Astrocyte of the cerebellum (primary cell): ENCODE measurements at regions not wholly inside any gene's neighbourhood (a gene's known extent, or its start where the extent isn't known, plus 50 kb on each side); places are given as distances from the start of the nearest gene placed in this dataset.
A peak's percentile ranks its signal among the peaks of the same experiment; 100 is the strongest.

Experiments used
- DNase-seq: peaks from one replicate; pipeline ENCODE4 v3.0.0-alpha.2; 2011; ENCODE audit warnings: low read depth
- H3K4me3 ChIP-seq: 2 replicates; pipeline ENCODE4 v1.5.1; 2011; ENCODE audit warnings: mild to moderate bottlenecking, low read depth, low read length, moderate library complexity
- CTCF ChIP-seq: IDR thresholded peaks from 2 replicates; pipeline ENCODE4 v1.5.1; 2012; ENCODE audit warnings: low read length, low read depth, moderate library complexity, mild to moderate bottlenecking; ENCODE audit errors: missing control alignments
- in situ Hi-C: cut with HindIII; loops from 2 replicates; pipeline ENCODE4 v1.10.0; 2017; ENCODE audit warnings: low sequenced_read_pairs

DNA sequence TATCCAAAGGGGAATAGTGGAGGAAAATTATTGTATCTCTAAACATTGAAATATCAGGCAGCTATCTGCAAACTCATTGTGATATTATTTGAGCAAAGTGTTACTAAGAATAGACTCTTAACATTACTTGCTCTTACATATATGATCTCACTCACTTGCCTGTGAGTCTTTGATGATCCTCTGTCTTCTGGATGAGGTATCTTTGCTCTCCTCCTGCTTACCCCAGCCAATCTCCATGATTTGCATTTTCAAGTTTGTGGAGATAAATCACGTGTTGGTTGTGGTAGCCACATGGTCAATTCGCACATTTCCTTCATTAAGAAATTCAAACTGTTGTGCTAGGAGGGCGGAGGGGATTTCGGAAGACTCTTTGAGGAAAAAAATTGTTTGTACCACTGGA lies 169.9 kb upstream of the S100G start:
- in situ Hi-C loops = no loop called here
- H3K4me3 ChIP-seq = no peak overlapping the region
- no peak for TF ChIP-seq CTCF
- no peak for DNase-seq

GRCh38 chrX:16484338-16484737 lies 165.6 kb upstream of the S100G start:
- TF ChIP-seq CTCF = no peak
- H3K4me3 ChIP-seq = no peak overlapping the region
- peak; percentile 79 for DNase-seq
- in situ Hi-C loops = no loop called here

DNA sequence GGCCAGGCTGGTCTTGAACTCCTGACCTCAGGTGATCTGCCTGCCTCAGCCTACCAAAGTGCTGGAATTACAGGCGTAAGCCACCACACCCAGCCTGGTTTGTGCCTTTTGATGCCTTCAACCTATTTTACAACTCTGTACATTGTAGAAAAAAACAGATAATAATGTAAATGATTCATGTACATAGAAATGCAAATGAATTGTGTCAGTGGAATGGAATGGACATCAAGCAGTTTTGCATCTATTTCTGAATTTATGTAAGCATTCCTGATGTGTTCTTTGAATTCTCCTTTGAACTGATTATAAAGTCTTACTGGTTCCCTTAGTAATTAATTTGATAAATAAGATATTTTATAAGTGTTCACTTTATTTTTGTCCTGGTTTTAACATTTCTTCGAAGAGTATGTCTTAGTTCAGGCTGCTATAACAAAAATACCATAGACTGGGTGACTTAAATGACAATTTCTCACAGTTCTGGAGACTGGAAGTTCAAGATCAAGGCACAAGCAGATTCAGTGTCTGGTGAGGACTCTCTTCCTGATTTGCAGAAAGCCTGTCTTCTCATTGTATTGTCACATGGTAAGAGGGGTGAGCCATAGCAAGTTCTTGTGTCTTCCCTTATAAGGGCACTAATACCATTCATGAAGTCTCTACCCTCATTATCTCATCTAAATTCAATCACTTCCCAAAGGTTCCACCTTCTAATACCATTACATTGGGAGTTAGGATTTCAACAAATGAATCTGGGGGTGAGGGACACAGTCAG lies 162.2 kb upstream of the S100G start:
- H3K4me3 ChIP-seq = no peak overlapping the region
- in situ Hi-C loops = no loop called here
- no peak for DNase-seq
- TF ChIP-seq CTCF = no peak

GRCh38 chrX:16488959-16489358 lies 161.0 kb upstream of the S100G start:
- no peak overlapping the region for H3K4me3 ChIP-seq
- in situ Hi-C loops = no loop called here
- no peak for TF ChIP-seq CTCF
- DNase-seq = no peak

DNA sequence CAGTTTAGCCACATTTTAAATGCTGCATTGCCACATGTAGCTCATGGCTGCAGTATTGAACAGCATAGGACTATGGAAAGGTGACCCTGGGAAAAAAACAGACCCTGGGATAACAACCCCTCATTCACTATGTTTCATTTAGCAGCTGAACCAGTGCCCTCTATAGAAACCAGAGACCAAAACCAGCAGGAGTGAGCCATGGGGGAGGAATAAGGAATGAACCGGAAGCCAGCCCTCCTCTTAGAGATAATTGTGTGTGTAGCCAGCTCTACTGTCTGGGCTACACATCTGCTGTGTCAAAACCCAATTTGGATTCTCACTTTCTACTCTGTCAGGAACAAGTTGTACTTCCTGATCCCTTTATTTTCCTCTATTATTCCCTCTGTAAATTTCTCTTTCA lies 158.5 kb upstream of the S100G start:
- in situ Hi-C loops = no loop called here
- no peak for TF ChIP-seq CTCF
- H3K4me3 ChIP-seq = no peak overlapping the region
- DNase-seq = no peak

DNA sequence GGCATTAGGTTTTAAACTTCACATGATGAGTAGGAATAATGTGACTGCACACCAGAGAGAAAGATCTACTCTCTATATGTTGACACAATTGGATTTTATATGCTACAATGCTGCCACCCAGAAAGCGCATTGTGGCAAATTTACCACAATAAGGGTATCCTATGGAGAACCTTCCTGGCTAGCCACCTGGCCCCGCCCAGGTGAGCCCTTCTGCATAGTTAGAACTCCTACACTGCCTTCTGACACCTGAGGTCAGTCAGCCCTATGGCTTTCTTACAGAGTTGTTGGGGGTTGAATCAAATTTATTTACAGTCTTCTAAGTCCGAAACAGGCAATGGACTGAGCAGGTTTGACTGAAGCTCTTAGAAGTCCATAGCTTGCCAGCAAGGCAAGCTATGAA lies 153.8 kb upstream of the S100G start:
- in situ Hi-C loops = no loop called here

More for the DNA sequence above, 153.8 kb upstream of the S100G start:
- no peak for DNase-seq
- no peak for TF ChIP-seq CTCF
- no peak overlapping the region for H3K4me3 ChIP-seq
